HUES6 (cell line): ENCODE measurements at regions not wholly inside any gene's neighbourhood (a gene's known extent, or its start where the extent isn't known, plus 50 kb on each side); places are given as distances from the start of the nearest gene placed in this dataset.

ENCODE experiments used
- H3K27ac ChIP-seq: 2 replicates; pipeline ENCODE4 v1.7.0; 2013; ENCODE audit warnings: low read depth, mild to moderate bottlenecking, low read length, inconsistent platforms
- H3K27me3 ChIP-seq: 2 replicates; pipeline ENCODE4 v1.6.1; 2013; ENCODE audit warnings: low read length; ENCODE audit not compliant: control insufficient read depth, insufficient read depth
- H3K36me3 ChIP-seq: 2 replicates; pipeline ENCODE4 v1.6.1; 2013; ENCODE audit warnings: low read length; ENCODE audit not compliant: control insufficient read depth, insufficient read depth
- H3K4me1 ChIP-seq: 2 replicates; pipeline ENCODE4 v1.6.1; 2013; ENCODE audit warnings: low read length; ENCODE audit not compliant: control insufficient read depth, insufficient read depth
- H3K4me3 ChIP-seq: 2 replicates; pipeline ENCODE4 v1.5.1; 2013; ENCODE audit warnings: low read depth, low read length
- H3K9ac ChIP-seq: one replicate; pipeline ENCODE4 v1.6.1; 2013; ENCODE audit warnings: mild to moderate bottlenecking, low read length
- H3K9me3 ChIP-seq: 2 replicates; pipeline ENCODE4 v1.6.1; 2013; ENCODE audit warnings: low read depth, low read length; ENCODE audit not compliant: control insufficient read depth, insufficient read depth

DNA sequence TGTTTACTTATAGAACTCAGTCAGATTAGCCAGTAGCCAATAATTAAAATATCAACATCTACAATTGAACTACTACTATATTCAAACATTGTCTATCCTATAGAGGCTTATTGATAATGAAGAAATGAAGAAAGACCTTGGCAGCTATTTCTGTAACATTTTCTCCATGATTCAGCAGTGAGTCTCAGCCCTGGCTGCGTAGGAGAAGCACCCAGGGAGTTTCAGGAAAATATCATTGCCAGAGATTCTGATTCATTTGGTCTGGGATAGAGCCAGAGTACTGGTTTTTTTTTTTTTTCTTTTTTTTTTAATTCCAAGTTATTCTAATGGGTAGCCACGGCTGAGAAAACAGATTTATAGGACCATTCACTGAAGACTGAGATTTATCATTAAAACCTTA, 404.8 kb downstream of the TXNL1 start:
- Histone ChIP-seq H3K27ac (no peak overlapping the region), H3K4me1 (no peaks in the 10 kb centered on the region), H3K4me3 (no peak overlapping the region), H3K9ac (no peak overlapping the region), H3K36me3 (no peaks in the 10 kb centered on the region), H3K9me3 (peaks cover 5% of the 10 kb centered on the region; the same call in 1 of the 2 replicates), H3K27me3 (no peaks in the 10 kb centered on the region)

DNA sequence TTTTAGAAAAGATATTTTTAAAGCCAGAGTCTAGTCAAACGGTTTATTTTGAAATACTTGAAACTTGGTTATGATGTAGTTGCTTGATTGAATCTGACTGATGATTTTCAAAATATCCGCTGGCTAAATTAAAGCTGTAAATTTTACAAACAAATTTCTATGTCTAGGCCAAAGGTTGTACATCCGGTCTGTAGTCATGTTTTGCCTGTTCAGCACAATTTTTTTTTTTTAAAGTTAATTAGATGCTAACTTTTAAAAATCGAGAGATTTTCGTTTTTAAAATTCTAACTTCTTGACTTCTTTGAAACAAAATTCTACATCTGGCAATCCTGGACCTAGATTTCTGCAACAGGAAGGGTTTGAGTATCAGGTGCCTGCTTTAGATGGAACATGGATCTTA, 412.4 kb downstream of the TXNL1 start:
- no peaks in the 10 kb centered on the region for H3K4me1 ChIP-seq
- H3K36me3 ChIP-seq = no peaks in the 10 kb centered on the region
- H3K4me3 ChIP-seq = no peak overlapping the region
- peaks cover 5% of the 10 kb centered on the region; the same call in 1 of the 2 replicates for H3K9me3 ChIP-seq
- H3K9ac ChIP-seq = no peak overlapping the region
- H3K27ac ChIP-seq = no peak overlapping the region
- no peaks in the 10 kb centered on the region for H3K27me3 ChIP-seq

- Histone ChIP-seq H3K9ac (no peak overlapping the region), H3K27ac (no peak overlapping the region), H3K4me3 (no peak overlapping the region), H3K4me1 (no peaks in the 10 kb centered on the region), H3K36me3 (no peaks in the 10 kb centered on the region), H3K27me3 (no peaks in the 10 kb centered on the region), H3K9me3 (no peaks in the 10 kb centered on the region)
Observed at GRCh38 chr18:56224669-56225561, 413.5 kb downstream of the TXNL1 start.

GRCh38 chr18:56221195-56222065, 417.0 kb downstream of the TXNL1 start:
- Histone ChIP-seq H3K4me1 (no peaks in the 10 kb centered on the region), H3K36me3 (no peaks in the 10 kb centered on the region), H3K9me3 (peaks cover 4% of the 10 kb centered on the region; the same call in 1 of the 2 replicates), H3K27ac (no peak overlapping the region), H3K4me3 (no peak overlapping the region), H3K9ac (no peak overlapping the region), H3K27me3 (no peaks in the 10 kb centered on the region)

GRCh38 chr18:56217406-56217805, 421.0 kb downstream of the TXNL1 start:
- Histone ChIP-seq H3K36me3 (no peaks in the 10 kb centered on the region), H3K9ac (no peak overlapping the region), H3K27ac (no peak overlapping the region), H3K27me3 (no peaks in the 10 kb centered on the region), H3K4me1 (no peaks in the 10 kb centered on the region), H3K4me3 (no peak overlapping the region), H3K9me3 (peaks cover 4% of the 10 kb centered on the region; the same call in 1 of the 2 replicates)

DNA sequence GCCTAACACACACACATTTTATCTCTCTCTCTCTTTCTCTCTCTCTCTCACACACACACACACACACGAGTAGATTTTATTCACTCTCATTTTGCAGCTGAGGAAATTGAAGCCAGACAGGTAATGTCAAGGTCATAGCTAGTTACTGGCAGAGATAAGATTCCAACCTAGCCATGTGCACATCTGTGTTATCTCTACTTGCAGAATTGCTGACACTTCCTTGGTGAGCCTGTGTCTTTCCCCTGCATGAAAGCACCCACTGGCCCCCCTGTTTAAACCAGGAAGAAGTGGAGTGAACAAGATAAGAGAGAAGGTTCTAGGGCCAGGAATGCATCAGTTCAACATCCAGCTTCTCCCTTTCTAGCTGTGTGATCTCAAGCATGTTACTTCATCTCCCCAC, 423.7 kb downstream of the TXNL1 start:
- H3K9ac ChIP-seq = no peak overlapping the region
- H3K27me3 ChIP-seq = no peaks in the 10 kb centered on the region
- H3K4me1 ChIP-seq = no peaks in the 10 kb centered on the region
- no peak overlapping the region for H3K4me3 ChIP-seq
- no peaks in the 10 kb centered on the region for H3K36me3 ChIP-seq
- no peak overlapping the region for H3K27ac ChIP-seq
- peaks cover 4% of the 10 kb centered on the region; the same call in 1 of the 2 replicates for H3K9me3 ChIP-seq

GRCh38 chr18:56210520-56210919, 427.9 kb downstream of the TXNL1 start:
- Histone ChIP-seq H3K9ac (no peak overlapping the region), H3K27ac (no peak overlapping the region), H3K4me1 (no peaks in the 10 kb centered on the region), H3K9me3 (no peaks in the 10 kb centered on the region), H3K4me3 (no peak overlapping the region), H3K27me3 (no peaks in the 10 kb centered on the region), H3K36me3 (no peaks in the 10 kb centered on the region)

- no peaks in the 10 kb centered on the region for H3K36me3 ChIP-seq
- no peak overlapping the region for H3K9ac ChIP-seq
- H3K4me1 ChIP-seq = no peaks in the 10 kb centered on the region
- no peaks in the 10 kb centered on the region for H3K27me3 ChIP-seq
- H3K9me3 ChIP-seq = peaks cover 13% of the 10 kb centered on the region; the same call in 1 of the 2 replicates
- H3K27ac ChIP-seq = no peak overlapping the region
- H3K4me3 ChIP-seq = no peak overlapping the region
Observed at GRCh38 chr18:56207989-56208388, 430.4 kb downstream of the TXNL1 start.

DNA sequence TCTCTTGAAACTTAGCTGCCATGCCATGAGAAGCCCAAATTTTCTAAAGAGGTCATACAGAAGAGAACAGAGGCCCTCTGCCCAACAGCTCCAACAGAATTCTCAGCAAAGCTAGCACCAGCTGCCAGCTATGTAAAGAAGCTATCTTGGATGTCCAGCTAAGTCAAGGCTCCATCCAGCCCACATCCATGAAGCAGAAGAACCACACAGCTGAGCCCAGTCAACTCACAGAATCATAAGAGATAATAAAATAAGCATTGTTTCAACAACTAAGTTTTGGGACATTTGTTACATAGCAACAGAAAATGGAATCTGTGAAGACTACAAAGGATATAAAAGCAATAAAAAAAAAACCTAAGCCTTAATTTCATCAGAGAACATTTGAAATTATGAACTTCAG, 434.3 kb downstream of the TXNL1 start:
- no peaks in the 10 kb centered on the region for H3K36me3 ChIP-seq
- no peaks in the 10 kb centered on the region for H3K4me1 ChIP-seq
- peaks cover 13% of the 10 kb centered on the region; the same call in 1 of the 2 replicates for H3K9me3 ChIP-seq
- H3K27ac ChIP-seq = no peak overlapping the region
- no peaks in the 10 kb centered on the region for H3K27me3 ChIP-seq
- no peak overlapping the region for H3K9ac ChIP-seq
- H3K4me3 ChIP-seq = no peak overlapping the region

GRCh38 chr18:56202678-56203077, 435.7 kb downstream of the TXNL1 start:
- Histone ChIP-seq H3K4me3 (no peak overlapping the region), H3K27me3 (no peaks in the 10 kb centered on the region), H3K4me1 (no peaks in the 10 kb centered on the region), H3K36me3 (no peaks in the 10 kb centered on the region), H3K27ac (no peak overlapping the region), H3K9me3 (peaks cover 13% of the 10 kb centered on the region; the same call in 1 of the 2 replicates), H3K9ac (no peak overlapping the region)
